GM23338 (cell line): ENCODE measurements at regions not wholly inside any gene's neighbourhood (a gene's known extent, or its start where the extent isn't known, plus 50 kb on each side); places are given as distances from the start of the nearest gene placed in this dataset.

Experiments
- ATAC-seq: fragments of 200-7000 bp; cut with Tn5 transposase; 3 replicates; pipeline ENCODE4 v1.9.1; 2020
- DNase-seq: peaks from one replicate; pipeline ENCODE4 v3.0.0-alpha.2; 2015; ENCODE audit warnings: low spot score
- H2AFZ ChIP-seq: fragments of 200-600 bp; sonication (generic); 2 replicates; pipeline ENCODE4 v1.8.0; 2016; ENCODE audit warnings: antibody characterized with exemption, mild to moderate bottlenecking, moderate library complexity
- H3F3A ChIP-seq: fragments of 200-600 bp; sonication (generic); replicated peaks from 2 replicates; pipeline ENCODE4 v1.8.0; 2017; ENCODE audit warnings: antibody characterized with exemption, mixed run types, low read depth
- H3K27ac ChIP-seq: fragments of 200-600 bp; sonication (generic); 2 replicates; pipeline ENCODE4 v1.6.1; 2016; ENCODE audit warnings: low read depth
- H3K27me3 ChIP-seq: fragments of 200-600 bp; sonication (generic); 2 replicates; pipeline ENCODE4 v1.8.0; 2016; ENCODE audit warnings: mild to moderate bottlenecking, mixed run types, moderate library complexity; ENCODE audit not compliant: insufficient read depth
- H3K36me3 ChIP-seq: fragments of 200-600 bp; sonication (generic); 2 replicates; pipeline ENCODE4 v1.8.0; 2016; ENCODE audit warnings: mild to moderate bottlenecking; ENCODE audit not compliant: insufficient read depth
- H3K4me1 ChIP-seq: fragments of 200-600 bp; sonication (generic); 2 replicates; pipeline ENCODE4 v1.8.0; 2016; ENCODE audit warnings: mild to moderate bottlenecking, moderate library complexity; ENCODE audit not compliant: insufficient read depth
- H3K4me2 ChIP-seq: fragments of 200-600 bp; sonication (generic); 2 replicates; pipeline ENCODE4 v1.7.1; 2017; ENCODE audit warnings: mixed run types
- H3K4me3 ChIP-seq: fragments of 200-600 bp; sonication (generic); 2 replicates; pipeline ENCODE4 v1.6.1; 2016; ENCODE audit warnings: mixed run types
- H3K79me2 ChIP-seq: fragments of 200-600 bp; sonication (generic); replicated peaks from 2 replicates; pipeline ENCODE4 v1.8.0; 2017; ENCODE audit warnings: mild to moderate bottlenecking; ENCODE audit not compliant: insufficient read depth
- H3K9me2 ChIP-seq: fragments of 200-600 bp; sonication (generic); 2 replicates; pipeline ENCODE4 v1.8.0; 2017; ENCODE audit not compliant: insufficient read depth
- H4K20me1 ChIP-seq: fragments of 200-600 bp; sonication (generic); replicated peaks from 2 replicates; pipeline ENCODE4 v1.8.0; 2017; ENCODE audit warnings: mild to moderate bottlenecking; ENCODE audit not compliant: insufficient read depth
- H3K27ac Mint-ChIP-seq: 2 replicates; pipeline ENCODE4 v1.8.0; 2020; ENCODE audit warnings: inconsistent platforms, mild to moderate bottlenecking, moderate library complexity, mixed read lengths
- H3K27me3 Mint-ChIP-seq: 3 replicates; pipeline ENCODE4 v1.8.0; 2022; ENCODE audit warnings: low read depth, mild to moderate bottlenecking, moderate library complexity, mixed read lengths, inconsistent platforms; ENCODE audit not compliant: insufficient read depth, poor library complexity
- H3K36me3 Mint-ChIP-seq: 3 replicates; pipeline ENCODE4 v1.8.0; 2021; ENCODE audit warnings: low read depth, mild to moderate bottlenecking, inconsistent platforms, moderate library complexity, mixed read lengths
- H3K4me1 Mint-ChIP-seq: 3 replicates; pipeline ENCODE4 v1.8.0; 2020; ENCODE audit warnings: mild to moderate bottlenecking, inconsistent platforms, mixed read lengths
- H3K4me3 Mint-ChIP-seq: 3 replicates; pipeline ENCODE4 v1.8.0; 2021; ENCODE audit warnings: moderate library complexity, mild to moderate bottlenecking, inconsistent platforms, mixed read lengths
- H3K9me3 Mint-ChIP-seq: 3 replicates; pipeline ENCODE4 v1.8.0; 2020; ENCODE audit warnings: moderate library complexity, mild to moderate bottlenecking, inconsistent platforms, mixed read lengths
- CREB1 ChIP-seq: fragments of 250-450 bp; sonication (Bioruptor Pico); IDR thresholded peaks from 2 replicates; pipeline ENCODE4 v1.5.0; 2020; ENCODE audit warnings: low read depth, mild to moderate bottlenecking, moderate library complexity
- ETS1 ChIP-seq: IDR thresholded peaks from 2 replicates; pipeline ENCODE4 v1.6.1; 2016; ENCODE audit warnings: antibody characterized with exemption
- EZH2 ChIP-seq: fragments of 200-600 bp; sonication (generic); IDR thresholded peaks from one replicate; pipeline ENCODE4 v1.8.0; 2017; ENCODE audit warnings: antibody characterized with exemption, mild to moderate bottlenecking, low read depth; ENCODE audit not compliant: unreplicated experiment
- EZH2phosphoT487 ChIP-seq: fragments of 200-600 bp; sonication (generic); IDR thresholded peaks from one replicate; pipeline ENCODE4 v1.8.1; 2018; ENCODE audit warnings: antibody characterized with exemption; ENCODE audit not compliant: unreplicated experiment
- JUNB ChIP-seq: IDR thresholded peaks from one replicate; pipeline ENCODE4 v1.6.1; 2016; ENCODE audit warnings: antibody characterized with exemption; ENCODE audit not compliant: unreplicated experiment
- NANOG ChIP-seq: IDR thresholded peaks from 2 replicates; pipeline ENCODE4 v1.6.1; 2016; ENCODE audit warnings: antibody characterized with exemption, borderline replicate concordance
- POLR2AphosphoS5 ChIP-seq: IDR thresholded peaks from 2 replicates; pipeline ENCODE4 v1.6.1; 2016; ENCODE audit warnings: antibody characterized with exemption, low read depth
- STAT1 ChIP-seq: IDR thresholded peaks from one replicate; pipeline ENCODE4 v1.6.1; 2016; ENCODE audit warnings: antibody characterized with exemption; ENCODE audit not compliant: unreplicated experiment
- ZNF114 ChIP-seq: fragments of 250-450 bp; sonication (Bioruptor Pico); IDR thresholded peaks from 2 replicates; pipeline ENCODE4 v1.5.0; 2020; ENCODE audit warnings: mild to moderate bottlenecking, moderate library complexity
- ZNF331 ChIP-seq: fragments of 250-450 bp; sonication (Bioruptor Pico); IDR thresholded peaks from 2 replicates; pipeline ENCODE4 v1.5.0; 2020; ENCODE audit warnings: low read depth, mild to moderate bottlenecking, moderate library complexity
- TF ChIP-seq, protein P1 (sequence below), 2 experiments: fragments of 200-600 bp in 1 of 2; sonication (generic) in 1 of 2; conservative IDR thresholded peaks; 2 replicates each; pipeline versions ENCODE4 v1.5.1 to v1.6.1; 2016 to 2017; ENCODE audit warnings: antibody characterized with exemption in 2 of 2, low read depth in 2 of 2, mild to moderate bottlenecking in 2 of 2, moderate library complexity in 1 of 2
- TF ChIP-seq, protein P2 (sequence below): fragments of 250-450 bp; sonication (Bioruptor Pico); IDR thresholded peaks from 2 replicates; pipeline ENCODE4 v1.5.0; 2020; ENCODE audit warnings: mild to moderate bottlenecking, moderate library complexity

DNA sequence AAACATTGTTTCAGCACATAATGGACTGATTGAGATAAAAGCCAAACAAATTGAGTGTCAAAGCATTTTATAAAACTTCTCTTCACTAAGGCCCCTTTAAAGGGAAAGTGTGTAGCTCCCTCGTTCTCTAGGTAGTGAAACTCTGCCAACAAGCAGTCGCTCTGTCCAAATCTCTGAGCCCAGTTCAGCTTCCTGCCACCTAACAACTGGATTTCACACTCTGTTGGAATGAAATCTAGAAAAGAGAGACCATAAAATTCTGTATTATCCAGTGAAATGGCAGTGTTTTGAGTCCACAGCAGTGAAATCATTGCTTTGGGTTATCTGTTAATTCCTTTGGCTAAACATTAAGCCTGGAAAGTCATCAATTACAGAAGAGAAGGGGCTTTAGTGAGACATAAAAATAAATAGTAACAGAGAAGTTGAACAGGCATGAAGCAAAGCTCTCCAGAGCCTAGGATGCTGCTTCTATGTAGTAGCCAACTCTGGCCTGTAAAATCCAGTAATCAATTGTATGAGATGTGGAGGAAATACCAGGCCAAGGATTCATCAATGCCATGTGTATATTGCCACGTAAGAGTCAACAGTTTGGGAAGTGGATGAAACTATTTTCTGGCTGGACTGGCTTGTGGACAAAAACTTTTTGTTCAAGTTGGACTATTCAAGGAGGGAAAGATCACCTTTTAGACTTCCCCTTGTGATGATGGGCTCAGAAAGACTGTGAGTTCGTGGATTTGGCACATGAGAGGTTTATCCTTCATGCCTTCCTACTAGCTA lies 122.5 kb downstream of the WIF1 start:
- no peak for TF ChIP-seq EZH2phosphoT487
- TF ChIP-seq, protein P1, sequence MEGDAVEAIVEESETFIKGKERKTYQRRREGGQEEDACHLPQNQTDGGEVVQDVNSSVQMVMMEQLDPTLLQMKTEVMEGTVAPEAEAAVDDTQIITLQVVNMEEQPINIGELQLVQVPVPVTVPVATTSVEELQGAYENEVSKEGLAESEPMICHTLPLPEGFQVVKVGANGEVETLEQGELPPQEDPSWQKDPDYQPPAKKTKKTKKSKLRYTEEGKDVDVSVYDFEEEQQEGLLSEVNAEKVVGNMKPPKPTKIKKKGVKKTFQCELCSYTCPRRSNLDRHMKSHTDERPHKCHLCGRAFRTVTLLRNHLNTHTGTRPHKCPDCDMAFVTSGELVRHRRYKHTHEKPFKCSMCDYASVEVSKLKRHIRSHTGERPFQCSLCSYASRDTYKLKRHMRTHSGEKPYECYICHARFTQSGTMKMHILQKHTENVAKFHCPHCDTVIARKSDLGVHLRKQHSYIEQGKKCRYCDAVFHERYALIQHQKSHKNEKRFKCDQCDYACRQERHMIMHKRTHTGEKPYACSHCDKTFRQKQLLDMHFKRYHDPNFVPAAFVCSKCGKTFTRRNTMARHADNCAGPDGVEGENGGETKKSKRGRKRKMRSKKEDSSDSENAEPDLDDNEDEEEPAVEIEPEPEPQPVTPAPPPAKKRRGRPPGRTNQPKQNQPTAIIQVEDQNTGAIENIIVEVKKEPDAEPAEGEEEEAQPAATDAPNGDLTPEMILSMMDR (conservative IDR thresholded peaks at IDR 0.05; ENCODE audit: low read depth in 2 of 2) = no peak
- TF ChIP-seq POLR2AphosphoS5 = no peak
- TF ChIP-seq, protein P2, sequence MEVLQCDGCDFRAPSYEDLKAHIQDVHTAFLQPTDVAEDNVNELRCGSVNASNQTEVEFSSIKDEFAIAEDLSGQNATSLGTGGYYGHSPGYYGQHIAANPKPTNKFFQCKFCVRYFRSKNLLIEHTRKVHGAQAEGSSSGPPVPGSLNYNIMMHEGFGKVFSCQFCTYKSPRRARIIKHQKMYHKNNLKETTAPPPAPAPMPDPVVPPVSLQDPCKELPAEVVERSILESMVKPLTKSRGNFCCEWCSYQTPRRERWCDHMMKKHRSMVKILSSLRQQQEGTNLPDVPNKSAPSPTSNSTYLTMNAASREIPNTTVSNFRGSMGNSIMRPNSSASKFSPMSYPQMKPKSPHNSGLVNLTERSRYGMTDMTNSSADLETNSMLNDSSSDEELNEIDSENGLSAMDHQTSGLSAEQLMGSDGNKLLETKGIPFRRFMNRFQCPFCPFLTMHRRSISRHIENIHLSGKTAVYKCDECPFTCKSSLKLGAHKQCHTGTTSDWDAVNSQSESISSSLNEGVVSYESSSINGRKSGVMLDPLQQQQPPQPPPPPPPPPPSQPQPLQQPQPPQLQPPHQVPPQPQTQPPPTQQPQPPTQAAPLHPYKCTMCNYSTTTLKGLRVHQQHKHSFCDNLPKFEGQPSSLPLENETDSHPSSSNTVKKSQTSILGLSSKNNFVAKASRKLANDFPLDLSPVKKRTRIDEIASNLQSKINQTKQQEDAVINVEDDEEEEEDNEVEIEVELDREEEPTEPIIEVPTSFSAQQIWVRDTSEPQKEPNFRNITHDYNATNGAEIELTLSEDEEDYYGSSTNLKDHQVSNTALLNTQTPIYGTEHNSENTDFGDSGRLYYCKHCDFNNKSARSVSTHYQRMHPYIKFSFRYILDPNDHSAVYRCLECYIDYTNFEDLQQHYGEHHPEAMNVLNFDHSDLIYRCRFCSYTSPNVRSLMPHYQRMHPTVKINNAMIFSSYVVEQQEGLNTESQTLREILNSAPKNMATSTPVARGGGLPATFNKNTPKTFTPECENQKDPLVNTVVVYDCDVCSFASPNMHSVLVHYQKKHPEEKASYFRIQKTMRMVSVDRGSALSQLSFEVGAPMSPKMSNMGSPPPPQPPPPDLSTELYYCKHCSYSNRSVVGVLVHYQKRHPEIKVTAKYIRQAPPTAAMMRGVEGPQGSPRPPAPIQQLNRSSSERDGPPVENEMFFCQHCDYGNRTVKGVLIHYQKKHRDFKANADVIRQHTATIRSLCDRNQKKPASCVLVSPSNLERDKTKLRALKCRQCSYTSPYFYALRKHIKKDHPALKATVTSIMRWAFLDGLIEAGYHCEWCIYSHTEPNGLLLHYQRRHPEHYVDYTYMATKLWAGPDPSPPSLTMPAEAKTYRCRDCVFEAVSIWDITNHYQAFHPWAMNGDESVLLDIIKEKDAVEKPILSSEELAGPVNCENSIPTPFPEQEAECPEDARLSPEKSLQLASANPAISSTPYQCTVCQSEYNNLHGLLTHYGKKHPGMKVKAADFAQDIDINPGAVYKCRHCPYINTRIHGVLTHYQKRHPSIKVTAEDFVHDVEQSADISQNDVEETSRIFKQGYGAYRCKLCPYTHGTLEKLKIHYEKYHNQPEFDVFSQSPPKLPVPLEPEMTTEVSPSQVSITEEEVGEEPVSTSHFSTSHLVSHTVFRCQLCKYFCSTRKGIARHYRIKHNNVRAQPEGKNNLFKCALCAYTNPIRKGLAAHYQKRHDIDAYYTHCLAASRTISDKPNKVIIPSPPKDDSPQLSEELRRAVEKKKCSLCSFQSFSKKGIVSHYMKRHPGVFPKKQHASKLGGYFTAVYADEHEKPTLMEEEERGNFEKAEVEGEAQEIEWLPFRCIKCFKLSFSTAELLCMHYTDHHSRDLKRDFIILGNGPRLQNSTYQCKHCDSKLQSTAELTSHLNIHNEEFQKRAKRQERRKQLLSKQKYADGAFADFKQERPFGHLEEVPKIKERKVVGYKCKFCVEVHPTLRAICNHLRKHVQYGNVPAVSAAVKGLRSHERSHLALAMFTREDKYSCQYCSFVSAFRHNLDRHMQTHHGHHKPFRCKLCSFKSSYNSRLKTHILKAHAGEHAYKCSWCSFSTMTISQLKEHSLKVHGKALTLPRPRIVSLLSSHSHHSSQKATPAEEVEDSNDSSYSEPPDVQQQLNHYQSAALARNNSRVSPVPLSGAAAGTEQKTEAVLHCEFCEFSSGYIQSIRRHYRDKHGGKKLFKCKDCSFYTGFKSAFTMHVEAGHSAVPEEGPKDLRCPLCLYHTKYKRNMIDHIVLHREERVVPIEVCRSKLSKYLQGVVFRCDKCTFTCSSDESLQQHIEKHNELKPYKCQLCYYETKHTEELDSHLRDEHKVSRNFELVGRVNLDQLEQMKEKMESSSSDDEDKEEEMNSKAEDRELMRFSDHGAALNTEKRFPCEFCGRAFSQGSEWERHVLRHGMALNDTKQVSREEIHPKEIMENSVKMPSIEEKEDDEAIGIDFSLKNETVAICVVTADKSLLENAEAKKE (CRISPR knock-in tag) = no peak
- TF ChIP-seq ZNF331 (CRISPR knock-in tag) = no peak
- TF ChIP-seq ZNF114 (CRISPR knock-in tag) = no peak
- TF ChIP-seq JUNB = no peak
- no peak for TF ChIP-seq EZH2
- no peak for TF ChIP-seq CREB1
- no peak for TF ChIP-seq STAT1
- no peak for TF ChIP-seq ETS1
- no peak for TF ChIP-seq NANOG
- H3F3A ChIP-seq = no peaks in the 10 kb centered on the region
- H3K27me3 ChIP-seq = peaks cover 7% of the 10 kb centered on the region
- H3K4me3 ChIP-seq = no peak overlapping the region
- H3K4me1 ChIP-seq = peaks cover 21% of the 10 kb centered on the region
- 0 out of 2 replicates have a peak overlapping the region, but pooled peaks have one; percentile 14 for H2AFZ ChIP-seq
- H3K36me3 Mint-ChIP-seq = peaks cover 23% of the 10 kb centered on the region
- H3K4me1 Mint-ChIP-seq = peaks cover 22% of the 10 kb centered on the region
- peaks cover 5% of the 10 kb centered on the region for H3K27me3 Mint-ChIP-seq
- H3K9me3 Mint-ChIP-seq = peaks cover 26% of the 10 kb centered on the region
- H3K79me2 ChIP-seq = no peaks in the 10 kb centered on the region
- H3K9me2 ChIP-seq = 0 out of 2 replicates have a peak, but pooled peaks cover 10% of the 10 kb centered on the region
- no peaks in the 10 kb centered on the region for H3K36me3 ChIP-seq
- H3K27ac ChIP-seq = no peak overlapping the region
- DNase-seq (no peak), ATAC-seq (no peak)
- no peak overlapping the region for H3K4me3 Mint-ChIP-seq
- no peak overlapping the region for H3K4me2 ChIP-seq
- H3K27ac Mint-ChIP-seq = no peak overlapping the region
- no peaks in the 10 kb centered on the region for H4K20me1 ChIP-seq
